GM19025 (cell line): ENCODE measurements at regions not wholly inside any gene's neighbourhood (a gene's known extent, or its start where the extent isn't known, plus 50 kb on each side); places are given as distances from the start of the nearest gene placed in this dataset.

Experiments
- ATAC-seq: cut with Tn5 transposase; IDR thresholded peaks from one replicate; pipeline ENCODE4 v1.9.1; 2021; ENCODE audit warnings: mild to moderate bottlenecking, low read depth, moderate library complexity; ENCODE audit not compliant: unreplicated experiment

DNA sequence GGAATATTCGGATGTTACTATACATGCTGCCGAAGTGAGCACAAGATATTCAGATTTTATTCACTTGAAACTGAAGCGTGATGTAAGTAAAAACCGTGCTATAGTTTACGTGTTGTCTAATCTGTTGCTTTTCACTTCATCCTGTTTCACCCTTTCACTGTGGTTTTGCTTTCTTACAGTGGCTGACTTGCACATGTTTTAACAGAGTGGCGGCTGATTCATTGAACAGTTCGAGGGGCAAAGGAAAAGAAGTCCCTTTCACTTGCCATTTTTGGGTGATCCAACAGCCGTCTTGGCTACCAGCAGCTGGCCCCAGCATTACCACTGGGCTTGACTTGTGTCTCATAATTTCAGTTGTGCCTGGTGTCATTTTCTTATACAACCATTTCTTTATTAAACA, 134.0 kb downstream of the IRX1 start:
- ATAC-seq: no peak

DNA sequence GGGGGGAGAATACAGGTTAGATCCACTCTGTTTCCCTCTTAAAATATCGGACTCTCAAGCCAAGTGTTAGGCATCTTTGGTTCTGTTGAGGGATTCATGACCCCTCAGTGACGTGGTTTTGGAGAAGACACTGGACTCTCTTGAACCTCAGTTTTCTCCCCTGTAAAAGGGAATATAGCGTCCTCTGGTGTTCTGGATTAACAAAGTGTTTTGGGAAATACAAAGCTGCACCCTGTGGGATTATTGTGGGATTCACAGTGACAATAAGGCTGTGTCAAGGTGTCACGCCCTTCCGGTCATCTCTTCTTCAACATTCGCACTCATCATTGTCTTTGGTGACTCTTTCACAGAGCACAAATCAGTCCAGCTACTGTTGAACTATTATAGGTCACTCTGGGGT, 139.0 kb downstream of the IRX1 start:
- ATAC-seq: no peak

DNA sequence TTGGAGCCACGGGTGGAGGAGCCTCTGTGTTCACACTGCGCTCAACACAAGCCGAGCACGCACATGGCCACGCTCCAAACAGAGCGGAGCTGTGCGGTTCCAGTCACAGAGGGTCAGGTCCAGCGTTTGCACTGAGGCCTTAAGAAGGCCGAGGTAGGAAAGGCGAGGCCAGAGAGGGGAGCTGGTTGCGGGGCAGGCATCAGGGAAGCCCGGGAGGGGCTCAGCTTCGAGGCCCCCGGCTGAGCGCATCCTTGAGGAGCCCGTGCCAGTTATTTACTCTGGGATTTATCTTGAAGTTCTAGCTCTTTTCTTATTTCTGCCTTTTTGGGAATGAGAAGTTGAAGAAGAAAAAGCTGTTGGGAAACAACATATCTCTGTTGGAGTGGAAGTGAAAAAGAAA, 140.8 kb downstream of the IRX1 start:
- no peak for ATAC-seq

DNA sequence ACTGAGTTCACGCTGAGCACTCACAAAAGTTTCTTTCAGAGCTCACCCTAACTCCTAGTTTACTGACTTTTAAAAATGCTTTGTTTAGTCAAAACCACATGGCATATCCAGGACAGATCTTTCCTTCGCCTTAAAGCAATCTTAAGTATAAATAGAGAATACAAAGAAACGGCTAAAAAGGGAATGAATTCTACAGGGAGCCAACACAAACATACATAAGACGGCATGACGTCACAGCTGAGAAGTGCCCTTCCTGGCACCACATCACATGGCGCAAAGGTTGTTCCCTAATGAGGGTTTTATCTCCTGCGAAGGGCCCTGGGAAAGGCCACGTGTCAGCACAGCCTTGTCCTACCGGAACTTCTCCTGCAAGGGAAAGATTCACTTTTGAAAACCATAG, 141.3 kb downstream of the IRX1 start:
- ATAC-seq: no peak

DNA sequence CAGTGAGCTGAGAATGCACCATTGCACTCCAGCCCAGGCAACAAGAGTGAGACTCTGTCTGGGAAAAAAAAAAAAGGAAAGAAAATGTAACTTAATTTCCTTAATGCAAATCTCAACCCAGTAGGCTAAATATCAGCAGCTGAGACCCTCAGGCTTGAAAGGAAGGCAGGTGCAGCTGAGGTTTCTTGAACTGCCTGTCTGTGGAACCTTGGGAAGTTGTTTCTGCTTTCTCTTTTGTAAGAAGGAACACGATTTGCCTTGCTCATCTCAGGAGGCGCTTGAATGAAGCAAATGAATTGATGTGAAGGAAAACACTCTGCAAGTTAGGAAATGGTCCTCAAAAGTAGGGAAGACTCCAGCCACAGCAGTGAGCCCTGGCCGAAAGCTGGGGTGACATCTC, 143.3 kb downstream of the IRX1 start:
- no peak for ATAC-seq

DNA sequence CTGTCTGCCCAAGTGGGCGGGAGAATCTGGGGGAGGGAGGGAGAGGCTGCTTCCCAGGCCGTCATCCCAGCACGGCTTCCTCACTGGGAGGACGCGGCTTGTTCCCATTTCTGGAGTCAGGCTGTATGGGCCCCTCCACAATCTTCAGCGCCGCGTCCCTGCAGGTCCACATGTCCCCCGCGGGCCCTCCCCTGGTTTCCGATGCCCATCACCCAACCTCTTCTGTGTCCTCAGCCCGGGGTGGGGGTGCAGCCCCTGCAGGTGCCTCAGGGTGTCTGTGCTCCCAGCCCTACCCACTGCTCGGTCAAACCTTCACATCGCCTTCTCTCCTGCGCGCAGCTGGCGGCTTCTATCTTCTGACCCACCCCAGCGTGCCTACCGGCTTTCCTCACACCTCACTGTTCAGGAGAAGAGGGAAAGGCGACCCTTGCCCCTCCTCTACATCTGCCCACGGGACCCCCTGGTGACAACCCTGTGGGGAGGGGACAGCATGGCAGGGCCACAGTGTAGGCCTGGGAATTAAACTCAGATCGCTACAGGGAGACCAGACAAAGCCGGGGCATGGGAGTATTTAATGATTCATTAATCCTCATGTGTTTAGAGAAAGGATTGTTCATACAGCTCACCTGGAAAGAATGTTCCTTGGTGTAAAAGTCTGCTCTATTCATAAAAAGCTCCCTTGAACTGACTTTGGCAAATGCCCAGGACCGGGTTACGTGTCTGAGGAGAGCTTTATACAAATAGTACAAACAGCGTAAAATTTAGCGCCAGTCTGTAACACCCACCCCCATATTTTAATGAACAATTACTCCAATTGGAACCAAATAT, 145.1 kb downstream of the IRX1 start:
- no peak for ATAC-seq

DNA sequence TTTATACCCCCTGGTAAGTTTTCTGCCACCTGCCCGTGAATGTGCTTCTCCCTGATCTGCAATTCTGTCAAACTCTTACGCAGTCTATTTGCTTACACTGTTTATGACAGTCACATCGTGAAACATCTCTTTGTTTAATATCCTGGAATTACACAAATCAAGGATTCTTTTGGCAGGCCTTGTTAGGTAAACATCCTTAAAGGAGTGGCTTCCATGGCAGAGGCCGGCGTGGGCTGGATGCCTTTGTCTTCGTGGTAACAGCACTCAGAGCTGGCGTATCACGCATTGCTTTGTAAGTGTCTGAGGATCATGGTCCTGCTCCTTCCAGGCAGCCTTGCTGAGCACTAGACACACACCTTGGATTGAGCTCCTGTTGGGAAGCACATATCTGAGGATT, 145.7 kb downstream of the IRX1 start:
- no peak for ATAC-seq

DNA sequence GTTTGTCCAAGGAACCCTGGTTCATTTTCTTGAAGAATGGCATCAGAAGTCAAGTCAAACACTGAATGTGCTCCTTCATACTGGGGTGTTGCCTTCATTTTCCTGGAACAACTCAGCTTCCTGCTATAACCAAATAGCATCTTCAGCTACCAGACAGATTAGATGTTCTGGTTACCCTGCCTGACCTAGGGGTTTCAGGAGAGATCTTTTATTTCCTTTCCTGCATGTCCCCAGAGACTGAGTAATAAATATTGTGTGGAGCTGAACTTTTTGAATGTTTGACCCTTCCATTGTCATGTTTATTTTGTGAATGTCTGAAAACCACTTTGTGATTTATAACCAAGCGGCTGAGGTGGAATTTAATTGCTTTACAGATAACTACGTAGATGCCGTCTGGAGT, 147.1 kb downstream of the IRX1 start:
- ATAC-seq: no peak

DNA sequence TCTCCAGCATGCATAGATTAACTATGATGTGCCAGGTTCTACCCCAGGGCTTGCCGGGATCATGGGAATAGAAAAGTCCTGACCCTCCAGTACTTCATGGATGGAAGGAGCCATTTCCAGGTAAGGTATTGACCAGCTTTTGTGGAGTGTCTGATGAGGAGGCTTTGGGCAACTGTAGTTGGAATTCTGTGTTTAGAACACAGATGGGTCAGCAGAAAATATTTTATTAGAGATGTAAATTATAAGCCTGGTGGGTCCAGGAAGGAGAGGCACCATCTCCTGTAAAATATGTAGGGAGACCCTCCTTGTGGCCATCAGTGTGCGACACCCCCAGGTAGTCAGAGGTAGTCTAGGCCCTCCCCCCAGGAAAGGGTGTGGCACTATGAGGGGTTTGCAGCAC, 156.2 kb downstream of the IRX1 start:
- ATAC-seq: no peak

DNA sequence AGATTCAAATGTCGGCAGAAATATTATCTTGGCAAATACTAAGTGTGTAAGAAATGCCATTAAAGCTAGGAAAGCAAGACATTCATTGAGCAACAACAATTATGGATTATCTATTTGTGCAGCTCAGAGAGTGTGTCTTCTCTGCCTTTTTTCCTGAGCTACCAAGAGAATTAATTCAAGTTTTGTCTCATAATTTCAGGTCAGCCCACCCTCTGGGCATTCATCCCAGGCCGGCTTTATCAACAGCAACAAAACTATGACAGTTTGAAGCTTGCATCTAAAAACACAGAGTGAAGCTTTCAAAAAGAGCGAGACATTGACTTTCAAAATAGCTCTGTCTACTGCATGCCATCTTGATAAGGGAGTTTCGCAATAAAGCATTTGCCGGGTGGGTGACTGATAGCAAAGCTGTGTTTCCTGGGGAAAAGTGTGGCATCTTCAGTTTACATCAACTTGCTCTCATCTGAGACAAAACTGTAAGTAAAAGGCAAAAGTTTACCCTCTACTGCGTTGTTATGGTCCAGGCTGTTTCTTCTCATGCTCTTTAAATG, 182.4 kb downstream of the IRX1 start:
- ATAC-seq: no peak

DNA sequence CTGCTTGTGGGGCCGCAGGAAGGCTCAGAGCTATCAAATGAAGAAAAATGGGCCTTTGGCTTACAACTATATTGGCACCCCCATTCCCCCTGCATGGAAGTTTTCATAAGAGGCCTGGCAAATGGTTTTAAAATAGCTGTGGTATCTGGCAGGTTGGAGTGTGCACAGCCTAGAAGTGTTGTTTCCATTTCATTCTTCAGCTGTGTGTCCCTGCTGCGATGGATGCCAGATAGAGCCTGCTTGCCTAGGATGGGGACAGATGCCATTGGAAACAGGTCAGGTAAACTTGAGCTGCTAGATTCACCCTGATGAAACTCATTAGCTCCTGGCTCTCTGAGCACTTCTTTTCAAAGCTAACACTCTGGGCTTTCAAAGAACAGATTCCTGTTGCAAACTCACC, 183.3 kb downstream of the IRX1 start:
- no peak for ATAC-seq

DNA sequence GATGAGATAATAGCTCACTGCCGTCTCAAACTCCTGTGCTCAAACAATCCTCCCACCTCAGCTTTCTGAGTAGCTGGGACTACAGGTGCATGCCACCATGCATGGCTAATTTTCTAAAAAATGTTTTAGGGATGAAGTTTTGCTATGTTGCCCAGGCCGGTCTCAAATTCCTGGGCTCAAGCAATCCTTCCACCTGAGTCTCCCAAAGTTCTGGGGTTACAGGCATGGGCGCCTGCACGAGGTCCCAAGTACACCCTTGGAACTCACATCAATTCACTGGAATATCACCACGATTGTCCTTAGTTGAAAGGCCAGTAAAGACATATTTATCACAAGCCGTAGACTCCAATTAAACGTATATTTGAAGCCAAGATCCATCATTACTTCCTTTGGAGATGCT, 184.6 kb downstream of the IRX1 start:
- ATAC-seq: no peak

DNA sequence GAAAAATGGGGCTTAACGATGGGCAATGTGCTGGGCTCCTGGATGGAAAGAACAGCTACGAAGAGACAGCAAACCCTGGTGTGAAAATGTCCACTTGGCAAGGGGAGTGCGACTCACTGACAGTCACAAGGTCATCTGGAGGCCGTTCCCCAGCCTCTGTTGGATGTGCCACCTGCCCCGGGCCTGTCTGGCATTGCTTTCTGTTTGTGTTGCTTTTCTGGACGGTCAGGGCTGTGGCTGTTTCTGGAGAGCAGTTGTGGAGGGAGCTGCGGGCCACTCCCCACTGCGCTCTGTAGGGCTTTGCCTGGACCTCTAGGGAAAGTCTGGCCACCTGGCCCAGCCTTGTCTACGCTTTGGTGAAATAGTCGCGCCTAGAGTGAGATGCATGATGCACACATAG, 185.3 kb downstream of the IRX1 start:
- no peak for ATAC-seq

DNA sequence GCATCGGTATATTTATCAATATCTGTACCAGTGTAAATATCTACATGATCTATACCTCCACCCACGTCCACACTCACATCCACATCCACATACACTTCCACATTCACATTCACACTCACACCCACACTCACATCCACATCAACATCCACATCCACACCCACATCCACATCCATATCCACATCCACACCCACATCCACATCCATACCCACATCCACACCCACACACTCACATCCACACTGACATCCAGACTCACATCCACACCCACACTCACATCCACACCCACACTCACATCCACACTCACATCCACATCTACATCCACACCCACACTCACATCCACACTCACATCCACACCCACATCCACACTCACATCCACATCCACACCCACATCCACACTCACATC, 189.2 kb downstream of the IRX1 start:
- no peak for ATAC-seq

DNA sequence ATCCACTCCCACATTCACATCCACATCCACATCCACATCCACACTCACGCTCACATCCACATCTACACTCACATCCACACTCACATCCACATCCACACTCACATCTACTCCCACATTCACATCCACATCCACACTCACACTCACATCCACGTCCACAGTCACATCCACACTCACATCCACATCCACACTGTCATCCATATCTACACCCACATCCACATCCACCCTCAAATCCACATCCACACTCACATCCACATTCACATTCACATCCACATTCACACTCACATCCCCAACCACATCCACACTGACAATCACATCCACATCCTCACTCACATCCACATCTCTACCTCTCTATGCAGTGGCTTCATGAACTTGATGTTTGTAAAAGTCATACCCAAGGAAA, 190.5 kb downstream of the IRX1 start:
- no peak for ATAC-seq

DNA sequence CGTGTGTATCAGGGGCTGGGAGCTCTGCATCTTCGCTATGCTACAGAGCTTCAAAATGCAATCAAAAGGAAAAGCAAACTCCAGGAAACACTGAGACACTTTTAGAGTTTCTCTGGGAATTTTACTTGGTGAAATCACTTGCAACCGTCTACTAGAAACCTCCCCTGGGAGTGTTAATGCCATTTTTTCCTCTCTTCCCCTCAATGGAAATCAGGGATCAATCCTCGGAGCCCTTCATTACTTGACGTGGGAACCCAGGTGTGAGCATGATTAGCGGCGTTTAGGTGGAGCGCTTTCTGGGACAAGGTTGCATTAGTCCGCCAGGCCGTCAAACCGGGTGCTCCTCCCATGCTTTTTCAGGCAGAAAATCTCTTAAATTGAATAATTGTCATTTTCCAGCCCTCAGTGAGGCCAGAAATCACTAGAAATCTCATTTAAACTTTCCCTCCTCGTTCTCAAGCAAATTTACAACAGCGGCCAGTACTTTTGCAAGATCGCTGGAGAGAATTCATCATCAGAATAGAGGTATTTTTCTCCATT, 191.3 kb downstream of the IRX1 start:
- no peak for ATAC-seq

DNA sequence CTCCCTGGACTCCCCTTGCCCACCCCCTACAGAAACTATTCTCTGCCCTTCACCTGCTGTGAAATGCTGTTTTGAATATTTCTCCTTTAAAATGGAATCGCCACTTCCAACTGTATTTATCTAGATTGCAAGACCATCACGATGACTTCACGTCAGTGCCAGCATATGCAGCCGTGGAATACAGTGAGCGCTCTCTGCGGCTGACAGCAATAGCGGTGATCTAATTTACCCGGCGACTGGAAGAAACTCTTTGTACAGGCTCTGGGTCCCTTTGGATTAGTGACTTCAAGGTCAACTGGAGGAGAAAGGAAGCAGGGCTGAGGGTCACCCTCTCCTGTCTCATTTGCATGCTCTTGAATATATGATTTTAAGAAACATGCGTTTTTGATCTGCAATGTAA, 192.0 kb downstream of the IRX1 start:
- ATAC-seq: no peak

DNA sequence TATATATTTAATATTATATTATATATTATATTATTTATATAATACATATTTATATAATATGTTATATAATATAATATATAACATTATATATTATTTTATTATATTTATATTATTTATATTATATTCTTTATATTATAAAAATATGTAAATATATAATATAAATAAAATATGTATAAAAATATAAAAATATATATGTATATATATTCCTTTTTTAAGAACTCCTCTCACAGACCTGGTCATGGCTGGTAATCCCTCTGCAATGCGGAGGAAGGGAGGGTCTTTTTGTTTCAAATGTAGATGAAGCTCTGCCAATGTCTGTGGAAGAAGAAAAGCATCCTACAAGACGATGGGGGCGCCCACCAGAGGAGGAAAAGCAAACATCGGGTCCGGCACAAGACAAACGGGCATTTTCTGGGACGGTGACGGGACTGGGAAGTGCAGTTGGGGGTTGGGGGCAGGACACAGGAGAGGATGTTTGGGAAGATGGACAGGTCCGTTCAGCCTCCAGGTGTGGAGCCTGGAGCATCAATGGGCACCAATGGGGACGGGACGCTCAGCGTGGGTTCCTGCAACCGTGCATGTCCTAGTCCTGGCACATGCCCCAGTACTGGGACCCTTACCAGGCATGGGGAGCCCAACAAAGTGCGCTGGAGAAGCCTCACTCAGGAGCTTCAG, 194.0 kb downstream of the IRX1 start:
- no peak for ATAC-seq

DNA sequence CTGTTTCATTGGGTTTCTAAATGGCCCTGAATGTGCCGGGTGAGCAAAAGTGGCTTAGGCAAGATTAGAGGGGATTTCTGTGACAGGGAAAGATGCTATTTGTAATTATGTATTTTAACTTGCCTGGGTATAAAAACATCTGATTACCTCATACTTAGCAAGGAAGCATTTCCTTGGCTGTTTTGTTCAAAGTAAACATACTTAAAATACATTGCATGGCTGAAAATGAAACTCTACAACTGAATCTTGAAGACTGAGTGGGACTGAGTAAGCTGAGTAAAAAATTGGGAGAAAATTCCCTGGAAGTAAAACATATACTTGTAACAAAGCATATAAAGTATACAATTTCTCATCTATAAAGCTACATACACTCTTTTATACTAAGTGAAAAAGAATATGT, 197.5 kb downstream of the IRX1 start:
- ATAC-seq: no peak

DNA sequence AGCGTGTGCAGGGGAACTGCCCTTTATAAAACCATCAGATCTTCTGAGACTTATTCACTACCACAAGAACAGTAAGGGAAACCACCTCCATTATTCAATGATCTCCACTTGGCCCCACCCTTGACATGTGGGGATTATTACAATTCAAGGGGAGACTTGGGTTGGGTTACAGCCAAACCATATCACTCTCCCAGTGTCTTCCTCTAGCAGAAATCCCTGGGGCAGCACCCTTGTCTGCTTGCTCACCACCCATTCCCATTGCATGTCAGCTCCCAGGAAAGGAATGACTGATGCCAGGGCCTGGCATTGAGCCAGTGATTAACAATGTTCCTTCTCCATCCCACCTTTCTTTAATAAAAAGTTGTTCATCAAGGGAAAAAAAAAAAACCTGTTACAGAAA, 199.0 kb downstream of the IRX1 start:
- no peak for ATAC-seq

DNA sequence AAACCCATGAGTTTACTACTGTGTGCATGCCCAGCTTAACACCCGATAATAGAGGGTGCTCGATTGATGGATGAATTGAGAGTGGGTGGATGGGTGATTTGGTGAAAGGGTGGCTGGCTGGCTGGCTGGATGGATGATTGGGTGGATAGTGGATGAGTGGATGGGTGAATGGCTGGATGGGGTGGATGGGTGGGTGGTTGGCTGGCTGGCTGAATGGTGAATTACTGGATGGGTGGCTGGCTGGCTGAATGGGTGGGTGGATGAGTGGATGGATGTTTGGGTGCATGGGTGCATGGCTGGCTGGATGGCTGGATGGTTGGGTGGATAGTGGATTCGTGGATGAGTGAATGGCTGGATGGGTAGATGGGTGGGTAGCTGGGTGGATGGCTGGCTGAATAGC, 201.1 kb downstream of the IRX1 start:
- no peak for ATAC-seq

DNA sequence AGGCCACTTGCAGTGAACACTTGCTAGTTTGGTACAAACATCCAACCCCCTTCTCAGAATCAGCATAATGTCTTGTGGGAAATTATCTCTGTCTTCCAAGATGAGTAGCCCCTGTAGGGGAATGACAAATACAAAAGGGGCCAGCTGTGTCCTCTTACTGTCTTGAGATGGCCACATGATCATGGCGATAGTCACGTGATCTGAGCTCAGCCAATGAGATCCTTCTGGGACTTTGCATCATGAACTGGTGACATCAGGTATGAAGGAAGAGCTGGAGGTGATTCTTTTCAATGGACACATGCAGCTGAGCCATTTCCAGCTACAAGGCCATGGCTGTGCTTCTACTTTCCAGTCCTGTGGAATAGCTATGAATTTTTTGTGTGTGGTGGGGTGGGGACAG, 206.3 kb downstream of the IRX1 start:
- no peak for ATAC-seq
